K562 (cell line): ENCODE measurements at regions not wholly inside any gene's neighbourhood (a gene's known extent, or its start where the extent isn't known, plus 50 kb on each side); places are given as distances from the start of the nearest gene placed in this dataset.

Experiments used
- CTCF ChIP-seq, 3 experiments: IDR thresholded peaks in 2 of 3; conservative IDR thresholded peaks in 1 of 3; 2 replicates each; pipeline ENCODE4 v1.5.1; 2011 to 2012; ENCODE audit warnings: low read length in 3 of 3, mild to moderate bottlenecking in 3 of 3, control low read depth in 2 of 3, improper control_type of control experiment in 1 of 3, inconsistent platforms in 1 of 3, low read depth in 1 of 3, mixed read lengths in 1 of 3, moderate library complexity in 1 of 3; ENCODE audit not compliant: insufficient read depth in 2 of 3
- ID3 ChIP-seq, 2 experiments: fragments of 250-450 bp in 1 of 2; fragments of 450-650 bp in 1 of 2; sonication (Bioruptor Pico) in 1 of 2; IDR thresholded peaks; 2 replicates each; pipeline versions ENCODE4 v1.6.1 to v1.8.0; 2016 to 2021; ENCODE audit warnings: mild to moderate bottlenecking in 2 of 2, moderate library complexity in 2 of 2, missing compliant biosample characterization in 1 of 2, missing genetic modification characterization in 1 of 2
- ILK ChIP-seq: fragments of 450-650 bp; IDR thresholded peaks from 2 replicates; pipeline ENCODE4 v1.6.1; 2016; ENCODE audit warnings: missing genetic modification characterization, low read depth, mild to moderate bottlenecking, missing compliant biosample characterization, moderate library complexity, borderline replicate concordance
- PKNOX1 ChIP-seq: fragments of 450-650 bp; IDR thresholded peaks from 2 replicates; pipeline ENCODE4 v1.6.1; 2016
- PRPF4 ChIP-seq: fragments of 200-400 bp; formaldehyde crosslinking; IDR thresholded peaks from one replicate; pipeline ENCODE4 v1.6.1; 2017; ENCODE audit warnings: low read length, low read depth, mild to moderate bottlenecking; ENCODE audit not compliant: insufficient read depth, poor library complexity, severe bottlenecking
- RFX5 ChIP-seq: IDR thresholded peaks from 2 replicates; pipeline ENCODE4 v1.6.1; 2011; ENCODE audit warnings: low read depth, mild to moderate bottlenecking, improper control_type of control experiment, low read length
- SMC3 ChIP-seq: conservative IDR thresholded peaks from 2 replicates; pipeline ENCODE4 v1.6.1; 2011; ENCODE audit warnings: low read depth, low read length, improper control_type of control experiment; ENCODE audit not compliant: insufficient read depth
- TBP ChIP-seq: optimal IDR thresholded peaks from 2 replicates; pipeline ENCODE3; 2011; ENCODE audit warnings: low read depth, low read length, improper control_type of control experiment
- ZSCAN29 ChIP-seq: fragments of 450-650 bp; IDR thresholded peaks from 2 replicates; pipeline ENCODE4 v1.6.1; 2017

GRCh38 chr5:73256862-73257261 is 83.9 kb downstream of the TMEM174 start:
- no peak for TF ChIP-seq CTCF (IDR thresholded peaks at IDR 0.05 in 2 of 3, conservative IDR thresholded peaks at IDR 0.05 in 1 of 3; ENCODE audit: insufficient read depth in 2 of 3, low read depth in 1 of 3, low read length in 3 of 3)
- no peak for TF ChIP-seq ID3 (CRISPR knock-in tag; IDR thresholded peaks at IDR 0.05)
- TF ChIP-seq ID3 (tag; IDR thresholded peaks at IDR 0.05): no peak
- no peak for TF ChIP-seq TBP
- no peak for TF ChIP-seq SMC3
- no peak for TF ChIP-seq ZSCAN29
- TF ChIP-seq PRPF4: no peak
- TF ChIP-seq ILK (tag): no peak
- no peak for TF ChIP-seq RFX5
- no peak for TF ChIP-seq PKNOX1
